Stimulated activated memory B cell treated with anti-CD40 and anti-IgM and Interleukin-4, amounts not matched to agents 10 μg/mL and 1 μg/mL and 100 μg/mL, for 72 hours (primary cell): ENCODE measurements at regions not wholly inside any gene's neighbourhood (a gene's known extent, or its start where the extent isn't known, plus 50 kb on each side); places are given as distances from the start of the nearest gene placed in this dataset.

Experiments
- ATAC-seq: fragments of 150-1000 bp; cut with Tn5 transposase; 2 replicates; pipeline ENCODE4 v1.10.0; 2021
- H3K27ac Mint-ChIP-seq: one replicate; pipeline ENCODE4 v1.8.0; 2022; ENCODE audit warnings: mild to moderate bottlenecking, mixed read lengths
- H3K27me3 Mint-ChIP-seq: one replicate; pipeline ENCODE4 v1.8.0; 2022; ENCODE audit warnings: mixed read lengths
- H3K36me3 Mint-ChIP-seq: one replicate; pipeline ENCODE4 v1.8.0; 2022; ENCODE audit warnings: mixed read lengths
- H3K4me1 Mint-ChIP-seq: one replicate; pipeline ENCODE4 v1.8.0; 2022; ENCODE audit warnings: mixed read lengths
- H3K4me3 Mint-ChIP-seq: one replicate; pipeline ENCODE4 v1.8.0; 2022; ENCODE audit warnings: mild to moderate bottlenecking, moderate library complexity, mixed read lengths
- H3K9me3 Mint-ChIP-seq: one replicate; pipeline ENCODE4 v1.8.0; 2022; ENCODE audit warnings: mixed read lengths

DNA sequence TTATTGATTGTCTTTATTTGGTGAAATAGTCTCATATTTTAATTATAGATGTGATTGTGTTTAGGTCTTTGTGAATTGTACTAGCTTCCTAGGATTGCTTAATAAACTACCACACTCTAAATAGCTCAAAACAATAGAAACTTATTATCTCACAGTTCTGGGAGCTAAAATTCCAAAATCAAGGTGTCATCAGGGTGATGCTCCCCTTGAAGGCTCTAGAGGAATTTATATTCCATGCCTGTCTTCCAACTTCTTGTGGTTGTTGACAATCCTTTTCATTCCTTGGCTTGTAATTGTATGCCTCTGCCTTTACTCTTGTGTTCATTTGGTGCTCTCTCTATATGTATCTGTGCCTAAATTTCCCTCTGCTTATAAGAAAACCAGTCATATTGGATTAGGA lies 155.3 kb upstream of the AKR1E2 start:
- Mint-ChIP-seq H3K4me3 (no peak overlapping the region), H3K36me3 (no peaks in the 10 kb centered on the region), H3K27me3 (peaks cover 35% of the 10 kb centered on the region), H3K9me3 (peaks cover 9% of the 10 kb centered on the region), H3K27ac (no peak overlapping the region), H3K4me1 (no peaks in the 10 kb centered on the region)
- ATAC-seq = no peak

DNA sequence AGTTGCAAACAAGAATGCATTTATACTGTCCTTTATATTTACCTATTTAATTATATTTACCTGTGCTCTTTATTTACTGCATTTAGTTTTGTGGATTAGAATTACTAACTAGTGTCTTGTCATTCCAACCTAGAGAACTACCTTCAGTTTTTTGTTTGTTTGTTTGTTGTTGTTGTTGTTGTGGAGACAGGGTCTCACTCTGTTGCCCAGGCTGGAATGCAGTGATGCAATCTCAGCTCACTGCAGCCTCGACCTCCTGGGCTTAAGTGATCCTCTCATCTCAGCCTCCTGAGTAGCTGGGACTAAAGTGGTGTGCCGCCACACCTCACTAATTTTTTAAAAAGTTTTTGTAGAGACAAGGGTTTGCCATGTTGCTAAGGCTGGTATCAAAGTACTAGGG lies 156.4 kb upstream of the AKR1E2 start:
- Mint-ChIP-seq H3K36me3 (no peaks in the 10 kb centered on the region), H3K27me3 (peaks cover 24% of the 10 kb centered on the region), H3K4me1 (no peaks in the 10 kb centered on the region), H3K4me3 (no peak overlapping the region), H3K9me3 (peaks cover 9% of the 10 kb centered on the region), H3K27ac (no peak overlapping the region)
- no peak for ATAC-seq

DNA sequence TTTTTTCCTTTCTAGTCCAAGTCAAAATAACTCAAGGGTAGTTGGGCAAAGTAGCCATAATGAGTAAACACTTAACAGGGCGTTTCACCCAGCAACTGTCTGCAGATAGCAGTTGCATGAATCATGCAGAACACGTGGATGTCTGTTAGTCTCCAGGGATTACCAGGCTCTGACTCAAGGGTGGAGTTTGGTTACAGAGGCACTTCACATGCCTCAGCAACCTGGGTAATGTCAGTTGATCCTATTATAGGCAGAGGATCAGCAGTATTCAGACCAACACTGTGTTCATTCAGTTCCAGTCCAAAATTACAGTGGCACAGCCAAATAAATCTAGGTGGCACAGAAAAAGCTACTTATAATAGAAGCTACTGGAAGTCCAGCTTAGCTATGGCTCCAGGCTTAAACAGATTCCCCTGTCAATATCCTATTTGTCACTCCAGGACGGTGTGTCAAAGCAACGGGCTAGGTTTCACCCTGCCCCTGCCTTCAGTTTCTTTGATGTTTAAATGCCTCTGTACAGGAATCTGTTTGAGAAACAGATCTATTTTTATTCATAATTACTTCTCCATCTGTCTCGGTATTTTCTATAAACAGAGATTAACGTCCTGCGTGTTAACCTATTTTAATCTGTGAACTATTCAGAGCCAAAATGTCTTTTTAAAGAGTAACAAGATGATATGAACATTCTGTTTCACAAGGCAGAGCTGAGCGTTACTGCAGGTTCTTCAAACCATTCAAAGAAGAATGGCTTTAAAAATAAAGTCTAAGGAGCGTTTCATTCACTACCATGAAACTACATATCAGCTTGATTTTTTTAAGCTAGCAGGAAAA lies 162.6 kb upstream of the AKR1E2 start:
- ATAC-seq = peak; percentile 98
- peaks cover 12% of the 10 kb centered on the region for H3K4me1 Mint-ChIP-seq
- peak overlapping the region; percentile 66 for H3K27ac Mint-ChIP-seq
- H3K27me3 Mint-ChIP-seq = peaks cover 25% of the 10 kb centered on the region
- H3K9me3 Mint-ChIP-seq = no peaks in the 10 kb centered on the region
- H3K36me3 Mint-ChIP-seq = no peaks in the 10 kb centered on the region
- no peak overlapping the region for H3K4me3 Mint-ChIP-seq

DNA sequence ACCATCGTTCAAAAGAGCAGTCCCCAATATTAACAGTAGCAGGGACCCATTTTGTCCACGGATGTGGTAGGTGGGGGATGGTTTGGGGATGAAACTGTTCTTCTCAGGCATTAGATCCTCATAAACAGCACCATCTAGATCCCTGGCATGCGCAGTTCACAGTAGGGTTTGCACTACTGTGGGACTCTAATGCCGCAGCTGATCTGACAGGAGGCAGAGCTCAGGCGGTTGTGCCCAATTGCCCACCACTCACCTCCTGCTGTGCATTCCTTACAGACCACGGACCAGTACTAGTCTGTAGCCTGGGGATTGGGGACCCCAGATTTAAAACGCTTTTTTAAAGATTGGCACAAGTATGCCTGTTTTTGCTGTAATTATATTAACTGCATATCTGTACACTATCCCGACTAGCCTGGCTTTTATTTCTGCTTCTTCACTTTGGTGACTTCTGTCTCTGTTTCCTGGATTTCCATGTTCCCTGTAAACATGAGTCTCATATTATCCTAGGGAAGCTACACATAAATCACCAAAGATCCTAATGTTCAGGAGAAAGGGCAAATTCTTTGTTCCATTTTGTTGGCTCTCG lies 163.3 kb upstream of the AKR1E2 start:
- H3K27ac Mint-ChIP-seq = peak overlapping the region; percentile 66
- H3K4me3 Mint-ChIP-seq = no peak overlapping the region
- H3K36me3 Mint-ChIP-seq = no peaks in the 10 kb centered on the region
- peaks cover 25% of the 10 kb centered on the region for H3K27me3 Mint-ChIP-seq
- no peak for ATAC-seq
- H3K4me1 Mint-ChIP-seq = peaks cover 12% of the 10 kb centered on the region
- no peaks in the 10 kb centered on the region for H3K9me3 Mint-ChIP-seq

DNA sequence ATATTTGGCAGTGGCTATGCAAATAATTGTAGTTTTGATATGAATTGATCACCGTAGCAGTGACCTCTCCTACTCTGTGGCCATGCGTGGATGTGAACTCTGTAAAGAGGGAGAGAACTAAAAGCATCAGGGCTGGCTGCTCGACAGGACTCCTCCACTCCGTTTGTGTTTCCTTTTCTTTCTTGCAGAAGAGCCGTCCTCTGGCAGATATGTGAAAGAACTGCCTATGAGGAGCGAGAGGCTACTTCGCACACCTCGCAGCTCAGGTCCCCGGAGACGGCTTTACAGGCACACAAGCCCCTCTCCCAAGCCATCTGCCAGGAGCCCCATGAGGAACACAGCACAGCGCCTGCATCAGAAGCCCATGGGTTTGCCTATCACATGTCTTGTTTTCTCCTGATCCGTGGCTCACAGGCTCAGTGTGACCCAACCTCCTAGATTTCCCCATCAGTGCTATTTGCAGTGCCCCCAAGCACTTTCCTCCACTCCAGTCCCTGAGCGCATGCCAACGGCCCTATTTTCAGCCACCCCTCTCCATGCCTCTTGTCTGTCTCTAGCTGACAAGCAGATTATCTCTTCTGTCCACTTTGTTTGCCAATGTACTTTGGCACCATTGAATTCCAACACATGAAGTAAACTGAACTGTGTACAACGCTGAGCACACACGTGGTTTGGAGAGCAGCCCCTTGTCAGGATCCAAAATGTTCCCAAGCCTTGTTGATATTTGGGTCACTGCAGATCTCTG lies 164.3 kb upstream of the AKR1E2 start:
- H3K36me3 Mint-ChIP-seq = no peaks in the 10 kb centered on the region

DNA sequence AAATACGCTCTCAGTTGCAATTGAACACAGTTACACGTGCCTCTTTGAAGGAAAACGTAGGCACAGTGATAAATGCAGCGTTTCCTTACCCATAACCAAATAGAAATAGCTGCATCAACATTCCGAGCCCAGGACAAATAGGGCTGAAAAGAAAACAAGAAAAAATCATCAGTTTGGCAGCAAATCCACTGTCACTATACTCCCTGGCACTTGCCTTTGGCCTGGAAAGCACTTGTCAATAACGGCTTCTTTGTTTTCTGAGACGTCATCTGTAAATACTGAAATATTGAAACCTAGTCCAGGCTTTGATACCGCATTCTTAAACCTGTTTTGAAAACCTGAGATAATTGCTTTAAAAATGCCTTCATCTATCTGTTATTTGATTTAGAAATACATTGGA lies 167.2 kb upstream of the AKR1E2 start:
- no peak for ATAC-seq
- H3K27me3 Mint-ChIP-seq = peaks cover 25% of the 10 kb centered on the region
- no peak overlapping the region for H3K27ac Mint-ChIP-seq
- peaks cover 15% of the 10 kb centered on the region for H3K4me1 Mint-ChIP-seq
- no peaks in the 10 kb centered on the region for H3K9me3 Mint-ChIP-seq
- H3K4me3 Mint-ChIP-seq = no peak overlapping the region
- H3K36me3 Mint-ChIP-seq = no peaks in the 10 kb centered on the region

More for the DNA sequence above, 164.3 kb upstream of the AKR1E2 start:
- H3K4me1 Mint-ChIP-seq = peaks cover 13% of the 10 kb centered on the region
- ATAC-seq = no peak
- peaks cover 25% of the 10 kb centered on the region for H3K27me3 Mint-ChIP-seq
- H3K27ac Mint-ChIP-seq = no peak overlapping the region
- no peak overlapping the region for H3K4me3 Mint-ChIP-seq
- H3K9me3 Mint-ChIP-seq = no peaks in the 10 kb centered on the region

DNA sequence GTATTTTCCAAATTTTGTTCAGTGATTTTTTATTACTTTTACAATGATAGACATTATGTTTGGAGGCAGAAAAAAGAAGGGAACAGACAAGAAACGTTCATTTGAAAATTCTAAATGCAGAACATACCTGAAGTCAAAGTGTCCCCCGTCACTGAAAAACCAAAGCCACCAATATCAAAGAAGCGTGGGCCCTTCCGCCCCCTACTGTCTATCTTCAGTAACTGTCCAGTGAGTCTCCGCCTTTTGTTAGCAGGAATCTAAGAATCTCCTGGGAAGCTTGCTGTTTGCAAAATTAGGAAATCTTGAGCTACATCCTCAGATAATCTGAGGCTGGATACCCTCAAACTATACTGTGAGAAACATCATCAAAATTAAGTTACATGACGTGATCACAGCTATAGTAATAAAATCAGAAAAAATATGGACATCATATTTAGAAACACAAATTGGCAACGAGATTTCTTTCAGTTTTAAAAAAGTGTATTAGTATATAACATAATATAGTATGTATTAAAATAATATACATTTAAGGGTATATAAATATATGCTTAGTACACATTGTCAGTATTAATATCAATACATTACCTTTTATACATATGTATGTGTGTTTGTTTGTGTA lies 169.3 kb upstream of the AKR1E2 start:
- Mint-ChIP-seq H3K4me3 (no peak overlapping the region), H3K9me3 (no peaks in the 10 kb centered on the region), H3K27me3 (peaks cover 16% of the 10 kb centered on the region), H3K4me1 (peaks cover 14% of the 10 kb centered on the region), H3K36me3 (no peaks in the 10 kb centered on the region), H3K27ac (no peak overlapping the region)
- ATAC-seq = no peak

DNA sequence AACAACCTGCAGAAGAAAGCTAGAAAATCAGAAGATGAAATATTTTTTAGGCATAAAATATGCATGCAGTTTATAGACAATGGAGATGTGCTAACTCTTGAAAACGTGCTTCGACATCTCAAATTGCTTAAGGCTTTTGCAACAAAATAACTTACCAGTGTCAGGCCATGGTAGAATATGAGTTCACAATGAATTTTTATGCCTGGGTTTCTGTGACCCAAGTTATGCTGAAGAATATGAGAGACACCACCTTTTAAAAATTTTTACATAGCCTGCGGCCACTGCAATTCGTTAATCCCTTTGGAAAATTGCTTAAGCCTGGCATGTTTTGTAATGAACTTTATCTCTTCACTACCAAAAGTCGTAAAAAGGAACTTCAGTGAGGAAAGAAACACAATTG lies 170.1 kb upstream of the AKR1E2 start:
- Mint-ChIP-seq H3K27ac (no peak overlapping the region), H3K4me3 (no peak overlapping the region), H3K9me3 (no peaks in the 10 kb centered on the region), H3K36me3 (no peaks in the 10 kb centered on the region), H3K27me3 (peaks cover 8% of the 10 kb centered on the region), H3K4me1 (peaks cover 20% of the 10 kb centered on the region)
- ATAC-seq = no peak

DNA sequence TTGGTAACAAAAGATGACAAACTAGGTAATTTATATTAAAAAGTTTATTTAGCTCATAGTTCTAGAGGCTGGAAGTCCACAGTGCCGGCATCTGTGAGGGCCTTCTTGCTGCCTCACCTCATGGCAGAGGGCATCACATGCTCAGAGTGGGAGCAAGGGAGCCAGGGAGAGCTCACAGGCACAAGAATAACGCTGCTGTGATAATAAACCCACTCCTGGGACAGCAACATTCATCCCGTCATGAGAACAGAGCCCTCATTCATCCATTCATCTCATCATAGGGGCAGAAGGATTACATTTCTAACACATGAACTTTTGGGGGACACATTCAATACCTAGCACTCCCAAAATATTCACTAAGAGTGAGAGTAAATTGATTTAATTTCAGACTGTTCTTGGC lies 170.6 kb upstream of the AKR1E2 start:
- H3K36me3 Mint-ChIP-seq = no peaks in the 10 kb centered on the region

DNA sequence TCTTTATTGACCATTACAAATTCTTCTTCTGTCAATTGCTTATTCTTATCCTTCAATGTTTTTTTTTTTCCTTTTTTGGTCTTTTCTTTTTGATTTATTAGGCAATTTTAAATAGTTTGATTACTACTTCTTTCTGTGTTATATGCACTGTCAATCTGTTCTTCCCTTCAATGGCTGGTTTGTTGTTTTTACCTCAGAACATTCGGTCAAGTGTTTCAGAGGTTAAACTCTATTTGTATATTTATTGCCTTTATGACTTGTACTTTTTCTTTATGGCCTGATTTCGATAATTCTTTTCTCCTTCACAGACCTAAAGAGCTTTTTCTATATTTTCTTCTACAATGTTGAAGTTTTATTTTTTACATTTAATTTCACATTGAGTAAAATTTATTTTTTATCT lies 171.5 kb upstream of the AKR1E2 start:
- H3K27ac Mint-ChIP-seq = no peak overlapping the region
- ATAC-seq = no peak
- H3K4me1 Mint-ChIP-seq = peaks cover 20% of the 10 kb centered on the region
- H3K27me3 Mint-ChIP-seq = no peaks in the 10 kb centered on the region
- H3K4me3 Mint-ChIP-seq = no peak overlapping the region
- H3K9me3 Mint-ChIP-seq = no peaks in the 10 kb centered on the region
- H3K36me3 Mint-ChIP-seq = no peaks in the 10 kb centered on the region

More for the DNA sequence above, 170.6 kb upstream of the AKR1E2 start:
- H3K27ac Mint-ChIP-seq = no peak overlapping the region
- H3K4me1 Mint-ChIP-seq = peaks cover 20% of the 10 kb centered on the region
- no peak for ATAC-seq
- H3K27me3 Mint-ChIP-seq = peaks cover 4% of the 10 kb centered on the region
- H3K9me3 Mint-ChIP-seq = no peaks in the 10 kb centered on the region
- H3K4me3 Mint-ChIP-seq = no peak overlapping the region

DNA sequence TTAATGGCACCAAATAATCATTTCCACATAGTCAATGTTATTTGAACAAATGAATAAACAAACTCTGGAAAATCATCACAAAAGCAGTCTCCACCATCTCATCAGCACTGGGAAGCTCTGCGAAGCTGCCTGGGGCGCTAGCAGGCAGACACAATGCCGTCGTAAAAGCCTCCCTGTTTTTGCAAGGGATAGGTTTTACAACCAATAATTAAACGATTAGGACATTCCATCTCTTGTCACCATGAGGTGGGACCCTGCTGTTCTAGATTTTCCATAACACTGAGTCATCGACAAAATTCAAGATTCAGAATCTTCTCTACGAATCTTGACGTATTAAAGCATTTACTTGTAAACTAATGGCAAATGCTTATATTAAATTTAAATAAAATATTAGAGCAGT lies 172.8 kb upstream of the AKR1E2 start:
- Mint-ChIP-seq H3K9me3 (no peaks in the 10 kb centered on the region), H3K4me3 (no peak overlapping the region), H3K4me1 (peaks cover 20% of the 10 kb centered on the region), H3K27ac (no peak overlapping the region), H3K36me3 (no peaks in the 10 kb centered on the region), H3K27me3 (no peaks in the 10 kb centered on the region)
- no peak for ATAC-seq

DNA sequence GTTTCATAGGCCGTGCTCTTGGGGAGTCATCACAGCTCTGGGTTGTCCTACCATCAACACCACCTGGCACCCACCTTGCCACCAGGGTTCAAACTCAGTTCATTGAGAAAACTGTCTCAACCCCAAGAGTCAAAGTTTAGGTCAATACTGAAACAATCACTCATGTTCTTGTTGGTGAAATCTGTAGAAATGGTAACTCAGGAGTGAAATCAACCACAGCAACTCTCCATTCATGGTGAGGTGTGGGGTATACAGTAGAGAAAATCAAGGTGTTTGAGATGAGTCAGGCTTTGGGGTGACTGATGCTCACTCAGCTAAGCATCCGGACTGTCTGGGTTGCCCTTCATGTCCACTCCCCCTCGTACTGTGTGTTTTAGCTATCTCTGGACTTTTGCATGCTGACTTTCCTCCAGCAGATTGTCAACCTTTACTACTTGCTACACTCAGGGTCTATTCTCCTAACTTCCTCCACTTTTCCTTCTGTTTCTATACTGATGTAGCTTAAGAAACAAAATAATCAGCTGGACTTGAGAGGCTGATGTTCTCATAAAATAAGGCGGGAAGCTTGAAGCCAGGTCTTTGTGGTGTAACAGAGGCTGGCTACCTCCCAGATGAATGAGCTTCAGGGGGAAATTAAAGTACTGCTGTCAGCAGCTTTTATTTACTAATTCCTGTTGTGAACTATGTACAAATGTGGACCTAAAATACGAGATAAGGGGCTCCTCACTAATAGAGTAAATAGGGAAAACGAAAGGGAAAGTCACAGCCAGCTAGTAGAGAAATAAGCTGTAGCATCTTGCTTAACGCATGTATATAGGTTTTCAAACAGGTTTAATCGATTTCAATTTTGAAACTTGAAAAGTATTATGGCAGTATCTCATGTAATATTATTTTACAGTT lies 173.6 kb upstream of the AKR1E2 start:
- no peak overlapping the region for H3K4me3 Mint-ChIP-seq
- H3K4me1 Mint-ChIP-seq = peaks cover 20% of the 10 kb centered on the region
- peak; percentile 61 for ATAC-seq
- H3K9me3 Mint-ChIP-seq = no peaks in the 10 kb centered on the region
- no peaks in the 10 kb centered on the region for H3K27me3 Mint-ChIP-seq
- no peaks in the 10 kb centered on the region for H3K36me3 Mint-ChIP-seq
- no peak overlapping the region for H3K27ac Mint-ChIP-seq

DNA sequence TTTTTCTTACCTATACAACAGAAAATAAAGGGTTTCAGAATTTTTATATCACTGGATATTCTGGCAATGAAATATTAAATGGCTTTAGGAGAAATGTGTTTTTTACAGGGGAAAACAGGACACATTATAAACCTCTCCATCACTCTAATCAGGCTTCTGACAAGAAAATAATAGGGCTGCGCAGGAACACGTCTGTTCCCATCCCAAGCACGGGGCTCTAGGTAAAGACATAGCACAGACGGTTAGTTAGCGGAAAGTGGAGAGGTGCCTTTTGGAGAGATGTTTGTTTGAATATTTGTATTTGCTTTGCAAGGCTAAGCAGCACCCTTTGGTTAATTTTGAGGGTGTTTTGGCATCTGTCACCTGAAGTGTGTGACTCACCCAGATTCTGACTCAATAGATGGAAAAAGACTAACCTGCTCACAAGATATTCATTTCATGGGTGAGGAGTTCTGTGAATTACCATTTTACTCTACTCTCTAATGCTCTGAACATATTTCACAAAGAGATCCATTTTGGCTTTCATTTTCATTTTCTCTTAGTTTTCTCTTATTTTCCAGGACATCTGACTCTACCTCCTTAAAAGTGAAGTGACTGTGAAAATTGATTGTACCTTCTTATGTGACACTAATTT lies 174.5 kb upstream of the AKR1E2 start:
- Mint-ChIP-seq H3K4me1 (peaks cover 17% of the 10 kb centered on the region), H3K9me3 (no peaks in the 10 kb centered on the region), H3K27me3 (no peaks in the 10 kb centered on the region), H3K27ac (no peak overlapping the region), H3K36me3 (no peaks in the 10 kb centered on the region), H3K4me3 (no peak overlapping the region)
- ATAC-seq = peak; percentile 41

DNA sequence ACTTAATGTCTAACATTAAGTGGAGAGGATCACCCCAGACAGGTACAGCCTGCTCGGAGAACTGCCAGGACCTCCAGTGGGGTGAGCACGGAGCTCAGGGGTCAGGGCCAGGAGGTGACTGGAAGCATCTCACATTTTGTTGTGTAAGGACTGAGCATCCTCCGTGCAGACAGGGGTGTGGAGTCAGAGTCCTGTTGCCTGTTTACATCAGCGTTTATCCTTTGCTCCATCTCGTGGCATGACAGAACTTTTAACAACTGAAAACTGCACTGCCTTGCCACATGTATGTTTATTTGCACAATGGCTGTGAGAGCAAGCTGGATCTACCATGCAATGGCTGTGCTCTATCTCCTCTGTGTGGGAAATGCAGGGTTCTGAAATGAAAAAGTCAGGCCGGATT lies 175.4 kb upstream of the AKR1E2 start:
- ATAC-seq = no peak
- H3K4me1 Mint-ChIP-seq = peaks cover 16% of the 10 kb centered on the region

More for the DNA sequence above, 175.4 kb upstream of the AKR1E2 start:
- no peaks in the 10 kb centered on the region for H3K9me3 Mint-ChIP-seq
- H3K27ac Mint-ChIP-seq = no peak overlapping the region
- H3K4me3 Mint-ChIP-seq = no peak overlapping the region
- no peaks in the 10 kb centered on the region for H3K36me3 Mint-ChIP-seq
- H3K27me3 Mint-ChIP-seq = no peaks in the 10 kb centered on the region
